Calu3 (cell line): ENCODE measurements at regions not wholly inside any gene's neighbourhood (a gene's known extent, or its start where the extent isn't known, plus 50 kb on each side); places are given as distances from the start of the nearest gene placed in this dataset.

ENCODE experiments used
- BruUV-seq: library from RNA; stranded (reverse); fragments of 400-500 nt; replicated peaks from 2 replicates; lab custom pipeline; 2021; lab: Mats Ljungman, UMichigan
- CTCF ChIA-PET: fragments of 300-600 bp; sonication (Branson Sonifier 250); formaldehyde crosslinking; loops from one replicate; lab custom pipeline; 2022; ENCODE audit warnings: antibody characterized with exemption; lab: Charles Lee
- DNase-seq: peaks from one replicate; pipeline ENCODE4 v3.0.0; 2022
- H3K27ac Mint-ChIP-seq: one replicate; pipeline ENCODE4 v1.8.0; 2022; ENCODE audit warnings: mixed read lengths; ENCODE audit not compliant: unreplicated experiment
- H3K27me3 Mint-ChIP-seq: one replicate; pipeline ENCODE4 v1.8.0; 2022; ENCODE audit warnings: mixed read lengths; ENCODE audit not compliant: unreplicated experiment
- H3K36me3 Mint-ChIP-seq: one replicate; pipeline ENCODE4 v1.8.0; 2022; ENCODE audit warnings: mild to moderate bottlenecking, moderate library complexity, mixed read lengths; ENCODE audit not compliant: insufficient read depth, unreplicated experiment
- H3K4me1 Mint-ChIP-seq: one replicate; pipeline ENCODE4 v1.8.0; 2022; ENCODE audit warnings: mild to moderate bottlenecking, low read depth, mixed read lengths; ENCODE audit not compliant: unreplicated experiment
- H3K4me3 Mint-ChIP-seq: one replicate; pipeline ENCODE4 v1.8.0; 2022; ENCODE audit warnings: mild to moderate bottlenecking, low read depth, moderate library complexity, mixed read lengths; ENCODE audit not compliant: unreplicated experiment
- H3K9me3 Mint-ChIP-seq: one replicate; pipeline ENCODE4 v1.8.0; 2022; ENCODE audit warnings: low read depth, mixed read lengths; ENCODE audit not compliant: unreplicated experiment
- intact Hi-C: fragments of 100-400 bp; cut with micrococcal nuclease; formaldehyde crosslinking; loops from one replicate; pipeline ENCODE4 v1.10.0; 2022; ENCODE audit not compliant: unreplicated experiment
- TF ChIP-seq, protein P1 (sequence below): fragments of 200-600 bp; IDR thresholded peaks from one replicate; pipeline ENCODE4 v1.8.0; 2022; ENCODE audit warnings: antibody characterized with exemption; ENCODE audit not compliant: unreplicated experiment

DNA sequence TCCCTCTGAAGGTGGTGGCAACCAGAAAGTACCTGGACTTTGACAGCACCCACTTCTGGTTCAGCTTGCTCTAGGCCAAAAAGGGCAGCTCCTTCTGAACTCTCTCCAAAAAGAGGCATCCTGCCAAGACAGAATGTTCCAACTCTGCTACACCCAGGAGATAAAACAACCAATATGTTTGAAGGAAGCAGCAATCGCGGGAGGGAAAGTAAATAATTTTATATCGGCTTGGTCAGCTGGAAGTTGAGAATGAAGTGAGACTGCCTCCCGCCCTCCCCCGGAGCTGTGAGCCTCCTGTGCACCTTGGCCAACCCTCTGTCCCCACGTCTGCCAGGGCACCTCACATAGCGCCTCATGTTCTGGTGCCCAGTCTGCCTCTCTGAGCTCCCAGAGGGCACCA lies 130.3 kb upstream of the ATP1A1 start:
- intact Hi-C loops, result no loop called here
- Mint-ChIP-seq H3K27ac (no peak overlapping the region), H3K9me3 (no peaks in the 10 kb centered on the region), H3K36me3 (no peaks in the 10 kb centered on the region), H3K27me3 (peaks cover 13% of the 10 kb centered on the region), H3K4me1 (no peaks in the 10 kb centered on the region), H3K4me3 (no peak overlapping the region)
- CTCF ChIA-PET, result no interaction called here
- TF ChIP-seq, protein P1, sequence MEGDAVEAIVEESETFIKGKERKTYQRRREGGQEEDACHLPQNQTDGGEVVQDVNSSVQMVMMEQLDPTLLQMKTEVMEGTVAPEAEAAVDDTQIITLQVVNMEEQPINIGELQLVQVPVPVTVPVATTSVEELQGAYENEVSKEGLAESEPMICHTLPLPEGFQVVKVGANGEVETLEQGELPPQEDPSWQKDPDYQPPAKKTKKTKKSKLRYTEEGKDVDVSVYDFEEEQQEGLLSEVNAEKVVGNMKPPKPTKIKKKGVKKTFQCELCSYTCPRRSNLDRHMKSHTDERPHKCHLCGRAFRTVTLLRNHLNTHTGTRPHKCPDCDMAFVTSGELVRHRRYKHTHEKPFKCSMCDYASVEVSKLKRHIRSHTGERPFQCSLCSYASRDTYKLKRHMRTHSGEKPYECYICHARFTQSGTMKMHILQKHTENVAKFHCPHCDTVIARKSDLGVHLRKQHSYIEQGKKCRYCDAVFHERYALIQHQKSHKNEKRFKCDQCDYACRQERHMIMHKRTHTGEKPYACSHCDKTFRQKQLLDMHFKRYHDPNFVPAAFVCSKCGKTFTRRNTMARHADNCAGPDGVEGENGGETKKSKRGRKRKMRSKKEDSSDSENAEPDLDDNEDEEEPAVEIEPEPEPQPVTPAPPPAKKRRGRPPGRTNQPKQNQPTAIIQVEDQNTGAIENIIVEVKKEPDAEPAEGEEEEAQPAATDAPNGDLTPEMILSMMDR, result no peak
- no TSS peak for BruUV-seq
- no peak for DNase-seq

DNA sequence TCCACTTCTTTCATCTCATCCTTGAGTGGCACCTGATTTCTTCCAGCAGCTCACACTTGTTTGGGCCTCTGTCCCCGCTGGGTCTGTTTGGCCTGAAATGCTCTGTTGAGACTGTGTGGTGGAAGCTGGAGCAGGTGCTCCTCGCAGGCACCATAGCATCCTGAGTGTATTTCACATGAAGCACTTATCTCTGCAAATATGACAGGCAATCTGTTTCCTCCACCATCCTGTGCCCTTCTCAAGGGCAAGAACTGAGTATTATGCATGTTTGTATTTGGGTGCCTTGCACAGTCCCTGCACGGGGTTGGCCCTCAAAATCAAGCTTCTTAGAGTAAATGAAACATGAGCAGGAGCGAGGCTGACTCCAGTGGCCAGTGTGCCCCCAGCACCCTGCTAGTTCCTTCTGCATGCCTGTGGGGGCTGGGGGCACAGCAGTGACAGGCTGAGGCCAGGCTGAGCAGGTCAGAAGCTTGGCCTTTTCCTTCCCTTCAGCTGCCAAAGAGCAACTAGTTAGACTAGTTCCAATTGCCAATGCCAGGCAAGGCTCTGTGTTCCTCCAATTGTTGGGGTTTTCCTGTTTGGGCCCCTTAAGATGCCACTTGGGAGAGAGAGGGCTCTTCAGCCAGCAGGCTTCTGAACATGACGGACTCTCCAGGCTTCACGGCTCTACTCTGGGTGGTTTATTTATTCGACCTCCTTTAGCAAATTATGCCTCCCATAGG lies 129.6 kb upstream of the ATP1A1 start:
- no peaks in the 10 kb centered on the region for H3K4me1 Mint-ChIP-seq
- intact Hi-C loops, result no loop called here
- no peak overlapping the region for H3K27ac Mint-ChIP-seq
- no peaks in the 10 kb centered on the region for H3K9me3 Mint-ChIP-seq
- BruUV-seq, result no TSS peak
- no peaks in the 10 kb centered on the region for H3K36me3 Mint-ChIP-seq
- H3K4me3 Mint-ChIP-seq, result no peak overlapping the region
- no peak for DNase-seq
- TF ChIP-seq, protein P1, result no peak
- peaks cover 13% of the 10 kb centered on the region for H3K27me3 Mint-ChIP-seq
- CTCF ChIA-PET, result no interaction called here

DNA sequence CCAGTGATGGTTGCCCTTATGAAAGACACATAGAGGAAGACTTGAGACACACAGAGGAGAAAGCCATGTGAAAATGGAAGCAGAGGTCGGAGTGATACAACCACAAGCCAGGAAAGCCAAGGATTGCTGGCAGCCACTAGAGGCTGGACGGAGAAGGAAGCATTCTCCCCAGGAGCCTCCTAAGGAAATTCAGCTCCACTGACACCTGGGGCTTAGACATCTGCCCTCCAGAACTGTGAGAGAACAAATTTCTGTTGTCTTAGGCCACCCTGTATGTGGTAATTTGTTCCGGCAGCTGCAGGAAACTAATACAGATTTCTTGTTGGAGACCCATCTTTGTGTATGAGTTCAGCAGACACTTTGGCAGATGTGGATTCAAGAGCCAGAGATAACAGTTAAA lies 126.9 kb upstream of the ATP1A1 start:
- CTCF ChIA-PET, result no interaction called here
- no peak overlapping the region for H3K4me3 Mint-ChIP-seq
- no peak overlapping the region for H3K27ac Mint-ChIP-seq
- no peaks in the 10 kb centered on the region for H3K36me3 Mint-ChIP-seq
- TF ChIP-seq, protein P1, result no peak
- intact Hi-C loops, result no loop called here
- H3K9me3 Mint-ChIP-seq, result no peaks in the 10 kb centered on the region
- peaks cover 13% of the 10 kb centered on the region for H3K27me3 Mint-ChIP-seq
- no TSS peak for BruUV-seq
- H3K4me1 Mint-ChIP-seq, result no peaks in the 10 kb centered on the region
- DNase-seq, result no peak

DNA sequence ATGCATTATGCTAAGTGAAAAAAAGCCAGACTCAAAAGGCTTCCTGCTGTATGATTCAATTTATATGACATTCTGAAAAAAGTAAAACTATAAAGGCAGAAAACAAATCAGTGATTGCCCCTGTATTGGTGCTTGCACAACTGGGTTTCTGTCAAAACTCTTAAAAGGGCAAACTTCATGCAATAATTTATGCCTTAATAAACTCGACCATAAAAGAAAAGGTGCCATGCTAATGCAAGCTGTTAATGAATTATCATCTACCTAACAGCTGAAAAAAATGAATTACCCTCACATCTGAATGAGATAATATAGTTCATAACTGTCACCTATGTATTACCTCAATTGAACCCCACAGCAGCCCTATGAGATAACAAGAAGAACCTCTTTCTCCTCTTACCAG lies 120.8 kb upstream of the ATP1A1 start:
- Mint-ChIP-seq H3K27ac (no peak overlapping the region), H3K27me3 (no peaks in the 10 kb centered on the region), H3K4me3 (no peak overlapping the region), H3K4me1 (no peaks in the 10 kb centered on the region), H3K36me3 (no peaks in the 10 kb centered on the region), H3K9me3 (no peaks in the 10 kb centered on the region)
- BruUV-seq, result no TSS peak
- intact Hi-C loops, result no loop called here
- TF ChIP-seq, protein P1, result no peak
- no peak for DNase-seq
- CTCF ChIA-PET, result no interaction called here
